GM18499 (cell line): ENCODE measurements at regions not wholly inside any gene's neighbourhood (a gene's known extent, or its start where the extent isn't known, plus 50 kb on each side); places are given as distances from the start of the nearest gene placed in this dataset.

Experiments used
- ATAC-seq: cut with Tn5 transposase; IDR thresholded peaks from one replicate; pipeline ENCODE4 v1.9.1; 2021; ENCODE audit warnings: moderate number of reproducible peaks; ENCODE audit not compliant: insufficient read depth, unreplicated experiment

GRCh38 chr1:238675221-238675620 lies 711.1 kb upstream of the CHRM3 start:
- no peak for ATAC-seq

- no peak for ATAC-seq
These were observed 712.1 kb upstream of the CHRM3 start for GRCh38 chr1:238674316-238674715.

DNA sequence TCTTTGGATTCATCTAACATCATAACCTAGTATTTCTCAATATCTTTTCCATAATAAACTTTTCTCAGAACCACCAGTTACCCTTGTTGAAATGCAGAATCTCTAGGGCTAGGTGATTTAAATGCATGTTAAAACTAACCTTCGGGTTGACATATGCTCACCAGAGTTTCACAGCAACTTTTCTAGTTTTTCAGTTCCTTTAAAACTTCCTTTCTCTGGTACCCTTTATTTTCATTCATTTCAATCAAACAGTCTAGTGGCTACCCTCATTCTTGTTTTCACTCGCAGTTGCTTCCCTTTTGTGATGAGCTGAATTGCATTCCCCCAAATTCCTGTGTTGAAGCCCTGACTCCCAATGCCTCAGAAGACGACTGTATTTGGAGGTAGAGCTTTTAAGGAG lies 712.8 kb upstream of the CHRM3 start:
- no peak for ATAC-seq

DNA sequence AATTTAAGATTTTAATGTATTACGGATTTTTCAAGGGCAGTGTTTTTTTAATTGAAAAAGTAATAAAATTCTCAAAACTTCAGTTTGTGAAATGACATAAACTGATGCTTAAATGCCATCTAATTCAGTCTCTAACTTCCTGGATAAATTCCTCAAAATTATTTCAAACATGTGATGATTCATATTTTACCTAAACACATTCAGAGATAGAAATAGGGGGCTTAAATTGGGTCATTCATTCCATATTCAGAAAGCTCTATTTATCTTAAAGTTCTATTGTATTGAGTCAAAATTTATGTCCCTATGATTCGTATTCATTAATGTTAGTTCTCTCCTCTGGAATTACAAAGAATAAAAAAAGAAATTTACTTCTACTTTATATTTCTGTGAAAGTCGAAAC lies 713.6 kb upstream of the CHRM3 start:
- no peak for ATAC-seq

- ATAC-seq = no peak
These were observed 714.1 kb upstream of the CHRM3 start for GRCh38 chr1:238672262-238672661.

- no peak for ATAC-seq
These were observed 722.2 kb upstream of the CHRM3 start for GRCh38 chr1:238664139-238664538.

- no peak for ATAC-seq
These were observed 725.5 kb upstream of the CHRM3 start for GRCh38 chr1:238660849-238661248.

GRCh38 chr1:238658763-238659162 lies 727.6 kb upstream of the CHRM3 start:
- no peak for ATAC-seq

- ATAC-seq = no peak
These were observed 732.6 kb upstream of the CHRM3 start for GRCh38 chr1:238653693-238654321.

GRCh38 chr1:238652346-238652968 lies 733.9 kb upstream of the CHRM3 start:
- ATAC-seq = no peak

GRCh38 chr1:238649200-238649599 lies 737.2 kb upstream of the CHRM3 start:
- ATAC-seq = no peak

- ATAC-seq = no peak
These were observed 737.6 kb upstream of the CHRM3 start for GRCh38 chr1:238648751-238649150.

GRCh38 chr1:238648296-238648695 lies 738.1 kb upstream of the CHRM3 start:
- no peak for ATAC-seq

DNA sequence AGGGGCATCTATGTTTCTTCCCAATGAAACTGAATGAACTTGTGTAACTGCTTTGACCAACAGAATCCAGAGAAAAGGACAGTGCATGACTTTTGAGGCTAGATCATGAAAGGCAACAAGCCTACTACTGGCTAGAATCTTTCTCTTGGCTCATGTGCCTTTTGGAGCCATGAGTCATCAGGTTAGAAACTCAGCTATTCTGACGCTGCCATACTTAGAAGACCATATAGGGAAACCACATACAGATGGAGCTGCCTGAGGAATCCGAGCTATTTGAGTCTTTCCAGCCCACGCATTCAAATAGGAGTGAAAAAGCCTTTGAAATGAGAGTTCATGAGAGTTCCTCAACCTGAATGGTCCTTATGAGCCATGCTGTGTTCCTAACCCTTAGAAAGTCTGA lies 738.5 kb upstream of the CHRM3 start:
- no peak for ATAC-seq

DNA sequence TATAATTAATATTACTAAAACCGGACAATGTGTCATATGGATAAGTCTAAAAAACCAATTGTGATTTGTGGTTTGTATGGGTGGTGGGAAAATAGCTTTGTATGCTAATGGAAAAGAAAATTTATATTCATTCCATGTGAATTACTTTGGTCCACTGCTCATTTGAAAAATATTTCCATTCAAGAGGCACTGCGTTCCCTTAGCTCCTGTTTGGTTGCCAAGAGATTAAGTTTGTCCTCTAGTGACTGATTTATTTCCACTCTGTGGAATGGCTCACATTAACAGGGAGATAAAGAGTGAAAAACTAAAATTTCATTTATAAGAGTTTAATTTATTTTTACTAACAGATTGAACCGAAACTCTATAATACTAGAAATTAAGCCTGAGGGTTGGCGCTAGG lies 744.1 kb upstream of the CHRM3 start:
- no peak for ATAC-seq

- ATAC-seq = no peak
These were observed 746.5 kb upstream of the CHRM3 start for GRCh38 chr1:238639861-238640260.

DNA sequence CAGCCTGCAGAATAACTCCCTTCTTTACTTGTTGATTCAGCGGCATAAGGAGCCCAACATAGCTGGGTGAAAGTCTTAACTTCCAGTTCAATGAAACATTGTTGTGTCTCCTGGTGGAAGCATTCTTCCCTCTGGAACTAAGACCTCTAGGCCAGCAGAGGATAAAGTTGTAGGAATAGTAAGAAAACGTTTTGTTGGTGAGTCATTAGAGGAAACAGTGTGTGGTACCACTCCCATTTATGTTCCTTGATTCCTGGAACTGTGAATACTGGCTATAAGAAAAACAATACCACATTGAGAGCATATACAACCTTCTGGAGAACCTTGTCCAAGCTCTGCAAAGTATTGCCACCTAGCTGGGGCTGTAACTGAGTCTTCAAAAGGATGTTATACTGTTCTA lies 737.4 kb upstream of the ZP4 start:
- no peak for ATAC-seq

GRCh38 chr1:238624776-238625175 lies 734.1 kb upstream of the ZP4 start:
- no peak for ATAC-seq

DNA sequence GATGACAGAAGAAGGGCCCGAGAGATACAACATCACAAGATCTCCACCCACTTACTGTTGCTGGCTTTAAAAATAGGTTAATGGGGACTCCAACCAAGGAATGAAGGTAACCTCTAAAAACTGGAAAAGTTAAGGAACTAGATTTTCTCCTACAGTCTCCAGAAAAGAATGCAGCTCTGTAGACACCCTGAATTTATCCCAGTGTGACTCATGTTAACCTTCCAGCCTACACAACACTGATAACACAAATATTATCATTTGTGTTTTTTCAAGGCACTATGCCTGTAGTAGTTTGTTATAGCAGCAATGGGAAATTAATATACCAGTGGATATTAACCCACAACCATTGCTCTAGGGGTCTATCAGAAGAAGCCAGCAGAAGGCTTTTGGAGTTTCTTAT lies 730.7 kb upstream of the ZP4 start:
- ATAC-seq = no peak

GRCh38 chr1:238619652-238620051 lies 728.9 kb upstream of the ZP4 start:
- no peak for ATAC-seq

DNA sequence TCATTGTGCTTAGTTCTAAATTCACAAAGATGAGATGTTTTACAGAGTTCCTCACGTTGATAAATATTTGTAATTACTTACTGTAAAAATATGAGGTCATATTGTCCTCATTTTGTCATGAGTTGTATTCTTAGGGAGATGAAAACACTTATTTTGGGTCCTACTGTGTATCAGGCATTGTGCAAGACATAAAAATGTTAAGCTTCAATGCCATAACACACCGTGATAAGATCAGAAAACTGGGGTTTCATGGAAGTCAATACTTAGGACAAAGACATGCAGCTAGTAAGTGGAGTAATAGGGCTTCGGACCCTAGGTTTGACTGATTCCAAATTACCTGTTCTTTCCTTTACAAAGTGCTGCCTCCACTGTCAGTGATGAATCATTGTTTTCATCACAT lies 720.7 kb upstream of the ZP4 start:
- no peak for ATAC-seq

DNA sequence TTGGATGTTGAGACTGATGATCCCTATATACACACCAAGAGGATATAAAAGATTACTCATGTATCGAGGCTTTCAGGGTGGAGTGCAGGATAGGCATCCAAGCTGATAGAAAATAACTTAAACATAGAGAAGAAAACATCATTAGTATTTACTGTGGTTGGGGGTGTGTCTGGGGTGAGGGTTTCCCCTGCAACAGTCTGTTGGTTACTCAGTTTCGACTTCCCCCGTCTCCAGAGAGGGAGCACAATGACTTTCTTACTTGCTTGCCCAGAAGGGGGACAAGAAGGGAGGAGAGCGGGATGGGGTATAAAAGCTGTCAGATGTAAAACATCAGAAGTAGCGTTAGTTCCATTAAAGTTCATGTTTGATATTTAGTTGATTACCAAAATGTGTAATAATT lies 717.4 kb upstream of the ZP4 start:
- ATAC-seq = no peak
